ENCODE measurements at regions not wholly inside any gene's neighbourhood (a gene's known extent, or its start where the extent isn't known, plus 50 kb on each side); places are given as distances from the start of the nearest gene placed in this dataset.

GRCh38 chr6:27772261-27773001 lies 139.8 kb downstream of the OR2B2 start (continued):
- no peak; the same call in 1 of the 2 replicates for TF ChIP-seq CHD4 (IDR thresholded peaks at IDR 0.05; ENCODE audit: borderline replicate concordance, low read length)
- TF ChIP-seq ZNF768 (CRISPR knock-in tag; IDR thresholded peaks at IDR 0.05) = peak; percentile 81
- no peak for TF ChIP-seq USF2 (IDR thresholded peaks at IDR 0.05; ENCODE audit: low read depth, low read length)
- no peak for TF ChIP-seq USF2 (CRISPR knock-in tag; IDR thresholded peaks at IDR 0.05; ENCODE audit: borderline replicate concordance)
- TF ChIP-seq TCF7 (IDR thresholded peaks at IDR 0.05; ENCODE audit: low read depth) = peak; percentile 24; the same call in 1 of the 2 replicates

DNA sequence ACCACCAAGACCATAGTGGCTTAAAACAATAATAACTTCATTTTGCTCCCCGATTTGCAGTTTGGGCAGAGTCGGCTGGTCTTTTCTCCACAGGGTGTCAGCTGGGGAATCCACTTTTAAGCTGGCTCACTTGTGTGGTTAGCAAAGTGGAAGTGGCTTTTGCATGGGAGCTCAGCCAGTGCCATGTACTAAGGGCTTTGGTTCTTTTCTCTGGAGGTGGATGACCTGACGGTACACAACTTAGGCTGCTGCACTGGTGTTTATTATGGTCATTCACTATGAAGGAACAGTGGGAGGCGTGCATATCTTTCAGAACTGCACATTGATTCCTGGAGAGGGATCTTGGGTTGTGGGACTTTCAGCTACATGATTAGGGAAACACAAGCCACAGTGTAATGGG lies 141.0 kb downstream of the OR2B2 start:
- FAIRE-seq = no peak
- Histone ChIP-seq H3K4me1 (ENCODE audit: insufficient read depth, low read length) (peaks cover 27% of the 10 kb centered on the region), H3K79me2 (ENCODE audit: insufficient read depth, low read length) (no peaks in the 10 kb centered on the region), H3K4me3 (replicated peaks in 1 of 3; ENCODE audit: insufficient read depth in 1 of 3, low read depth in 2 of 3, low read length in 3 of 3) (no peak overlapping the region), H3K4me2 (ENCODE audit: low read depth, low read length) (no peak overlapping the region), H2AFZ (ENCODE audit: low read length) (no peak overlapping the region), H3K27ac (ENCODE audit: extremely low read length, insufficient read depth, low read length) (no peak overlapping the region), H3K36me3 (replicated peaks in 1 of 2; ENCODE audit: control insufficient read depth in 1 of 2, insufficient read depth in 2 of 2, low read length in 2 of 2) (no peaks in the 10 kb centered on the region), H3K9ac (ENCODE audit: insufficient read depth, low read depth, low read length) (no peak overlapping the region), H3K9me3 (ENCODE audit: low read length) (no peaks in the 10 kb centered on the region), H3K27me3 (ENCODE audit: control insufficient read depth in 1 of 2, insufficient read depth in 2 of 2, low read length in 2 of 2) (no peaks in the 10 kb centered on the region; a peak in 1 of 5 replicates), H4K20me1 (ENCODE audit: insufficient read depth, low read length) (no peaks in the 10 kb centered on the region)
- in situ Hi-C loops (cut with HindIII; ENCODE audit: extremely low pct_ligation_motif_present, low pct_unique_long_range_greater_than_20kb) (no loop called here), intact Hi-C loops (cut with micrococcal nuclease; ENCODE audit: unreplicated experiment) (no loop called here)
- no TSS peak for BruUV-seq (replicated peaks)
- no peak for DNase-seq (ENCODE audit: low spot score)
- ATAC-seq = no peak
- CTCF ChIA-PET (ENCODE audit: low intra/inter-chr PET ratio, low total read pairs) = interaction anchor here (3.1 kb wide), 2 partner anchors 24 to 124 kb away, joined by 28 to 29 read pairs; no protein-coding TSS in a partner anchor
- TF ChIP-seq, protein P1, sequence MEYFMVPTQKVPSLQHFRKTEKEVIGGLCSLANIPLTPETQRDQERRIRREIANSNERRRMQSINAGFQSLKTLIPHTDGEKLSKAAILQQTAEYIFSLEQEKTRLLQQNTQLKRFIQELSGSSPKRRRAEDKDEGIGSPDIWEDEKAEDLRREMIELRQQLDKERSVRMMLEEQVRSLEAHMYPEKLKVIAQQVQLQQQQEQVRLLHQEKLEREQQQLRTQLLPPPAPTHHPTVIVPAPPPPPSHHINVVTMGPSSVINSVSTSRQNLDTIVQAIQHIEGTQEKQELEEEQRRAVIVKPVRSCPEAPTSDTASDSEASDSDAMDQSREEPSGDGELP (IDR thresholded peaks at IDR 0.05; ENCODE audit: borderline replicate concordance, low read depth) = no peak
- TF ChIP-seq FOXP4 (CRISPR knock-in tag; IDR thresholded peaks at IDR 0.05) = no peak
- POLR2A ChIA-PET = no interaction called here
- WGBS (ENCODE audit: low lambda C conversion rate) = 69% methylated on average over 4 of the region's 4 CpGs

Measured in HepG2 (cell line).